HG02852 (cell line): ENCODE measurements at regions not wholly inside any gene's neighbourhood (a gene's known extent, or its start where the extent isn't known, plus 50 kb on each side); places are given as distances from the start of the nearest gene placed in this dataset.
"Not testable (repeated sequence)": the region's sequence is repeated elsewhere in the genome, so short reads cannot be mapped to it uniquely, and the experiment has no call there.

Source experiments
- ATAC-seq: cut with Tn5 transposase; IDR thresholded peaks from one replicate; pipeline ENCODE4 v1.9.1; 2021; ENCODE audit warnings: mild to moderate bottlenecking, moderate library complexity; ENCODE audit not compliant: unreplicated experiment

DNA sequence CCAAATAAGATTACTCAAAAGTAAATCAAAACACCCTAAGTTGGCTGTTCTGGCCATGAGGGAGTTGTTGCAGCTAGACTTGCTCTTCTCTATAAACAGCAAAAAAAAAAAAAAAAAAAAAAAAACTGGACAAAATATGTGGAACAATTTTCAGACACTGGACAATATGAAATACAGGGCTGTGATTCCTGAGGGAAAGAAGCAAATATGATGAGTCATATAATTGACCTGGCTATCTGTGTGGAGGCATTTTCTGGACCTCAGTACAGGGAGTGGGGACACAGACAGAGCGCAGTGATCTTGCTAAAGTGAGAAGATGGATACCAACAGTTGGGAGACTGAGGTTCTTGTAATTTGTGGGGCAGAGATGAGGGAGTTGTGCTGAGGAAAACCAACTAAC lies 192.0 kb upstream of the HAND2 start:
- no peak for ATAC-seq

- not testable (repeated sequence) for ATAC-seq
Measured at GRCh38 chr4:173718504-173718903, 188.5 kb upstream of the HAND2 start.

- no peak for ATAC-seq
Measured at GRCh38 chr4:173717581-173717980, 187.6 kb upstream of the HAND2 start.

- ATAC-seq, result no peak
Measured at GRCh38 chr4:173714456-173714855, 184.4 kb upstream of the HAND2 start.

- no peak for ATAC-seq
Measured at GRCh38 chr4:173713026-173713425, 183.0 kb upstream of the HAND2 start.

DNA sequence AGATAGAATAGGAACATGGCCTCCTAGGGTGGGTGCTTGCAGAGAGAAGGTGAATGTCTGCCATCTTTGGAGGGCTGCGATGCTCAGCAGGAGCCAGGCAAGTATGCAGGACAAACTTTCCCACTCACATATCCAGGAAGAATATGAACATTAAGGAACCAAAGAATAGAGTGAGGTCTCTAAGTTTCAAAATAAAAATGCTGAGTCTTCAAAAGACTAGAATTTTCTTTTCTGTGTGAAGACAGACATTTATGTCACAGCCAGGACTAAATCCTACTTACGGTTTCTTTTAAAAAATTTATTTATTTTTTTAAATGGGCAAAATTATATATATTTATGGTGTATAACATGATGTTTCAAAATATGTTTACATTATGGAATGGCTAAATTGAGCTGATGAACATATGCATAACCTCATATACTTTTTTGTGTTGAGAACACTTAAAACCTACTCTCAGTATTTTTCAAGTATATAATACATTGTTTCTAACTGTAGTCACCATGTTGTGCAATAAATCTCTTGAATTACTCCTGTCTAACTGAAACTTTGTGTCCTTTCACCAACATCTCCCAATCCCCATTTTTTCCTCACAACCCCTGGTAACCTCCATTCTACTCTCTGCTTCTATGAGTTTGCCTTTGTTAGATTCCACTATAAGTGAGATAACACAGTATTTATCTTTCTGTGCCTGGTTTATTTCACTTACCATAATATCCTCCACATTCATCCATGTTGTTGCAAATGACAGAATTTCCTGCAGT lies 177.8 kb upstream of the HAND2 start:
- no peak for ATAC-seq

DNA sequence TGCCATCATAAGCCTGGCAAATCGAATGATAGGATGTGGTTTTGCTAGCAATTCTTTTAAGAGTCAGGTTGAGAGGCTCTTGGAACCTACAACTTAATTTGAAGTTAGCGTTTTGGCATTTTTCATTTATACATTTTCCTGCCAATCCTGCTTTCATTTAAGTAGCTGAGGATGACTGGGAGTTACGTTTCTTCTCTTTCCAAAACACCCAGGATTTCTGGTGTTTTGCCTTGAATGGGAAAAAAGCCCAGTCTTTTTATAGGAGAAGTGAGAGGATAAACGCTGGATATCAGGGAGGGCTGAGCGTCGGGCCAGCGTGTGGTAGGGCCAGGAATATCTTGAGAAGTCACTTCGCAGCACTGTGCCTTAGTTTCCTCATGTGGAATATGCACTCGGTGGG lies 174.2 kb upstream of the HAND2 start:
- ATAC-seq, result no peak

DNA sequence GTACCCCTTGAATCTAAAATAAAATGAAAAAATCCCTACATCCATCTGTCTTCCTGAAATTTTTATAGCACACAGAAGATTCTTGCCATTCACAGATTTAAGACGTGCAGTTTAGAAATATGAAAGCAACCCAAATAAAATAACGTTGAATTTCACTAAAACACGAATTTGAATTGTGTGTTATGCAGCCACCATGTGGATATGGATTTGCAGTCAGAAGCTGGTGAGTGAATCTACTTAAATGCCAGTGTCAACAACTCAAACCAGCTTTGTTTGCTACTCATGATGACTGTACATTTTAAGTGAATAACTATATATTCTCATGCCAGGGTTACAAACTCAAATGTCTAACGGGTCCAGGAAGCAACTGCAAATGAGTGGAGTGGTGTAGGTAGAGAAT lies 173.0 kb upstream of the HAND2 start:
- no peak for ATAC-seq

- no peak for ATAC-seq
Measured at GRCh38 chr4:173700650-173701049, 170.6 kb upstream of the HAND2 start.

GRCh38 chr4:173699841-173700475 lies 169.9 kb upstream of the HAND2 start:
- no peak for ATAC-seq

GRCh38 chr4:173698557-173699262 lies 168.7 kb upstream of the HAND2 start:
- ATAC-seq, result no peak

- ATAC-seq, result no peak
Measured at GRCh38 chr4:173697840-173698239, 167.8 kb upstream of the HAND2 start.

DNA sequence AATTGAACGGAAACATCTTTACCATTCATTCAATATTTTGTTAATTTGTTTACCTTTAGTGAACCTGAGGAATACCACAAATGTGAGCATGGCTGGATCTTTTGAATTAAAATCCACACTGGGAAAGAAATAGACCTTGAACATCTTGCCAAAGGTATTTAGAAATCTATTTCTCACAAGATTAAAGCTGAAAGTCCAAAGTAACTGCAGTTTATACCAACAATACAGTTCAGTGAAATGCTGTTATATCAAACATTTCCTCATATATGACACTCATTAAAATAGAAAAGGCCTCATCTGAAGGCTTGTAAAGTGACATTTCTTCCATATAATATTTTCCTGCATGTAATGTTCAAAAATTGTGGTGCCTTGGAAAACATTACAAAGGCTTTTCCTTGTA lies 166.5 kb upstream of the HAND2 start:
- ATAC-seq, result no peak

DNA sequence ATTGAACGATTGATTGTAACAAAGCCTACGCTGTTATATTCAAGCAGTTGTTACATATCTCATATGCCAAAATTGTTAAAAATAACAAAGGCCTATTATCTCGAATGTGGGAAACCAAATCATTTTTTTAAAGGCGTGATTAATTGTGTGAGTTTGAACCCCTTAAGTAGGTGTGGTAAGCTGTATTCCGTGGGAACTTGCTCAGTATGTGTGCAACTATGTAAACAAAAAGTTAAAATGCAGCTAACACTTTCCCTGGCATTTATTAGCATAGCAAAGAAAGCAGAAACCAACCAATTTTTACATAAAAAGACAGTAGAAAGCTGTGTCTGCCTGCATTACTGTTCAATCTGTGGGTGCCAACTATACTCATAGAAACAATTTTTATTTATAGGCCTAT lies 166.0 kb upstream of the HAND2 start:
- no peak for ATAC-seq

- no peak for ATAC-seq
Measured at GRCh38 chr4:173685831-173686210, 155.8 kb upstream of the HAND2 start.

- no peak for ATAC-seq
Measured at GRCh38 chr4:173685165-173685830, 155.3 kb upstream of the HAND2 start.

DNA sequence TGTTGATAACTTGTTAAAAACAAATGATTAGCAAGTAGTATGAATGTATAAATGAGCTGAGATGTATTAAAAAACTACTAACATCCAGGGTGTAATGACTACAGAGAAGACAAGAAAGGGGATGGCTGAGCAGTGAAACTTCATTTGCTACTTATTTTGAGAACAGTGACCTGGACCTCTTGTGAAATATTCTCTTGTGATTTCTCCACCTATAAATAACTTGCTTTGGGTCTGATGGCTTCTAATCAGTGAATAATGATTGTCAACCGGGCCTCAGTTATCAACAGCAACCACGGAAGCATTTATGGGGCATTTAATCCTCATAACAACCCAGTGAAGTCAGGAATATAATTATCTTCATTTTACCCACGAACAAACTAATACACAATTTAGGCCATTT lies 154.2 kb upstream of the HAND2 start:
- ATAC-seq, result no peak

GRCh38 chr4:173682609-173683008 lies 152.6 kb upstream of the HAND2 start:
- ATAC-seq, result no peak

DNA sequence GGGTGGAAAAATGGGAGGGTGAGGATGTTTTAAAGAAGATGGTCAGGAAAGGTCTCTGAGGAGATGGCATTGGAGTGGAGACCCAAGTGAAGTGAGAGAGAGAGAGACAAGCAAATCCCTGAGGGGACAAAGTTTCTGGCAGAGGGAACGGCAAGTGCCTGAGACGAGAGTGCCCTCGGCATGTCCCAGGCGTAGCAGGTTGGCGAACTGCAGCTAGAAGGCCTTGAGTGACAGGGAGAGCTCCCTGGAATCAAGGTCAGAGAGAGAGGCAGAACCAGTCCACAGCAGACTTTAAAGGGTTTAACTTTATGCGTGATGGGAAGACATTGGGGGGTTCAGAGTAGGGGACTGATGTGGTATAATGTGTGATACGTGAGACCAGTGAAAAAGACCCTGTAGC lies 150.2 kb upstream of the HAND2 start:
- no peak for ATAC-seq

GRCh38 chr4:173675446-173675845 lies 145.4 kb upstream of the HAND2 start:
- no peak for ATAC-seq

GRCh38 chr4:173669460-173670179 lies 139.6 kb upstream of the HAND2 start:
- ATAC-seq, result no peak
